ENCODE measurements at regions not wholly inside any gene's neighbourhood (a gene's known extent, or its start where the extent isn't known, plus 50 kb on each side); places are given as distances from the start of the nearest gene placed in this dataset.
"Not testable (repeated sequence)": the region's sequence is repeated elsewhere in the genome, so short reads cannot be mapped to it uniquely, and the experiment has no call there.

GRCh38 chr13:61519214-61519613 is 103.6 kb upstream of the PCDH20 start:
- not testable (repeated sequence) for H4K5ac ChIP-seq (ENCODE audit: low read length); H2BK15ac ChIP-seq (replicated peaks; ENCODE audit: low read depth); H3K4me3 ChIP-seq (ENCODE audit: low read length); H3K18ac ChIP-seq (ENCODE audit: low read length); H3K9ac ChIP-seq (ENCODE audit: low read length); H3K27me3 ChIP-seq (ENCODE audit: insufficient read depth, low read length, poor library complexity); H2BK120ac ChIP-seq (ENCODE audit: low read depth, low read length); H3K56ac ChIP-seq (ENCODE audit: low read length); H3K4me1 ChIP-seq (ENCODE audit: control insufficient read depth, low read depth, low read length); H4K8ac ChIP-seq (ENCODE audit: low read depth, low read length); H3K27ac ChIP-seq (ENCODE audit: low read depth, low read length); H2BK5ac ChIP-seq (ENCODE audit: low read length); H2AK5ac ChIP-seq (ENCODE audit: low read length); H3K4ac ChIP-seq (ENCODE audit: low read depth, low read length); H3K79me2 ChIP-seq (ENCODE audit: control insufficient read depth, insufficient read depth, low read length); H3K4me2 ChIP-seq (ENCODE audit: low read length); DNase-seq; H3K23ac ChIP-seq (ENCODE audit: low read length); H3K79me1 ChIP-seq (ENCODE audit: low read length); H3K36me3 ChIP-seq (ENCODE audit: control insufficient read depth, insufficient read depth, low read length)
- no CpG with 5 or more reads among the region's 5 CpGs for WGBS (ENCODE audit: extremely low coverage, insufficient coverage, low lambda C conversion rate)

GRCh38 chr13:61508936-61509335 is 93.3 kb upstream of the PCDH20 start:
- Histone ChIP-seq H4K8ac (ENCODE audit: low read depth, low read length) (no peak overlapping the region), H3K9ac (ENCODE audit: low read length) (no peak overlapping the region)
- no CpG with 5 or more reads among the region's 2 CpGs for WGBS (ENCODE audit: extremely low coverage, insufficient coverage, low lambda C conversion rate)

DNA sequence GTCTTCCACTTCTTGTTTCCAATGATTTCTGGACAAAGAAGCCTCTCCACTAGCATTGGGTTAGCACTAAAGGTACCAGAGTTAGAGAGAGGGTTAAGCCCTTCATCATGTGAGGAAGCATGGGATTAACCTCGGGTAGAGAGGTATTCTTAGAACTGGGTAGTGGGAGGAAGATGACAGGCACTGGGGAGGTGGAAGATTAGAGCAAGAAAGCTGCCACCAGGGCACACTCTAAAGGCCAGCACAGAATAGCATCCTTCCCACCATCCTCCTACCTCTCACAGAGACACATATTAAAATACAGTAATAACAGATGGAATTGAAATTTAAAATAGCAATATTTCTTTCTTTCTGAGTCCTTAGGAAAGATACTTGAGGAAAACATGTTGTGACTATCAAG is 84.5 kb upstream of the PCDH20 start:
- Histone ChIP-seq H3K36me3 (ENCODE audit: control insufficient read depth, insufficient read depth, low read length) (no peaks in the 10 kb centered on the region), H3K56ac (ENCODE audit: low read length) (no peak overlapping the region), H2BK120ac (ENCODE audit: low read depth, low read length) (no peak overlapping the region), H3K9ac (ENCODE audit: low read length) (no peak overlapping the region), H3K18ac (ENCODE audit: low read length) (no peak overlapping the region), H3K79me2 (ENCODE audit: control insufficient read depth, insufficient read depth, low read length) (no peaks in the 10 kb centered on the region), H2BK15ac (replicated peaks; ENCODE audit: low read depth) (no peak overlapping the region), H3K23ac (ENCODE audit: low read length) (no peak overlapping the region), H3K79me1 (ENCODE audit: low read length) (no peaks in the 10 kb centered on the region), H3K4me3 (ENCODE audit: low read length) (no peak overlapping the region), H3K27ac (ENCODE audit: low read depth, low read length) (no peak overlapping the region), H2AK5ac (ENCODE audit: low read length) (no peak overlapping the region), H3K4me2 (ENCODE audit: low read length) (no peak overlapping the region), H3K4me1 (ENCODE audit: control insufficient read depth, low read depth, low read length) (no peaks in the 10 kb centered on the region), H3K27me3 (ENCODE audit: insufficient read depth, low read length, poor library complexity) (no peaks in the 10 kb centered on the region), H2BK5ac (ENCODE audit: low read length) (no peak overlapping the region), H4K8ac (ENCODE audit: low read depth, low read length) (no peak overlapping the region), H3K4ac (ENCODE audit: low read depth, low read length) (no peak overlapping the region), H4K5ac (ENCODE audit: low read length) (no peak overlapping the region)
- no CpG with 5 or more reads among the region's 1 CpG for WGBS (ENCODE audit: extremely low coverage, insufficient coverage, low lambda C conversion rate)
- no peak for DNase-seq

More at GRCh38 chr13:61508936-61509335, 93.3 kb upstream of the PCDH20 start:
- Histone ChIP-seq H3K4me1 (ENCODE audit: control insufficient read depth, low read depth, low read length) (no peaks in the 10 kb centered on the region), H2BK120ac (ENCODE audit: low read depth, low read length) (no peak overlapping the region), H3K27ac (ENCODE audit: low read depth, low read length) (no peak overlapping the region), H4K5ac (ENCODE audit: low read length) (no peak overlapping the region), H3K4ac (ENCODE audit: low read depth, low read length) (no peak overlapping the region), H3K27me3 (ENCODE audit: insufficient read depth, low read length, poor library complexity) (no peaks in the 10 kb centered on the region), H3K4me2 (ENCODE audit: low read length) (no peak overlapping the region), H3K18ac (ENCODE audit: low read length) (no peak overlapping the region), H3K4me3 (ENCODE audit: low read length) (no peak overlapping the region), H2BK5ac (ENCODE audit: low read length) (no peak overlapping the region), H3K79me2 (ENCODE audit: control insufficient read depth, insufficient read depth, low read length) (no peaks in the 10 kb centered on the region), H3K23ac (ENCODE audit: low read length) (no peak overlapping the region), H3K79me1 (ENCODE audit: low read length) (no peaks in the 10 kb centered on the region), H2AK5ac (ENCODE audit: low read length) (no peak overlapping the region), H3K56ac (ENCODE audit: low read length) (no peak overlapping the region), H3K36me3 (ENCODE audit: control insufficient read depth, insufficient read depth, low read length) (no peaks in the 10 kb centered on the region), H2BK15ac (replicated peaks; ENCODE audit: low read depth) (no peak overlapping the region)
- DNase-seq, result no peak

GRCh38 chr13:61495648-61496047 is 80.0 kb upstream of the PCDH20 start:
- H3K79me2 ChIP-seq (ENCODE audit: control insufficient read depth, insufficient read depth, low read length), result no peaks in the 10 kb centered on the region
- H3K27me3 ChIP-seq (ENCODE audit: insufficient read depth, low read length, poor library complexity), result no peaks in the 10 kb centered on the region
- no CpG with 5 or more reads among the region's 2 CpGs for WGBS (ENCODE audit: extremely low coverage, insufficient coverage, low lambda C conversion rate)
- no peaks in the 10 kb centered on the region for H3K36me3 ChIP-seq (ENCODE audit: control insufficient read depth, insufficient read depth, low read length)
- H2BK120ac ChIP-seq (ENCODE audit: low read depth, low read length), result no peak overlapping the region
- H4K5ac ChIP-seq (ENCODE audit: low read length), result no peak overlapping the region
- no peak for DNase-seq
- no peaks in the 10 kb centered on the region for H3K79me1 ChIP-seq (ENCODE audit: low read length)
- H3K27ac ChIP-seq (ENCODE audit: low read depth, low read length), result no peak overlapping the region
- H3K4me1 ChIP-seq (ENCODE audit: control insufficient read depth, low read depth, low read length), result no peaks in the 10 kb centered on the region
- no peak overlapping the region for H2BK5ac ChIP-seq (ENCODE audit: low read length)
- H3K9ac ChIP-seq (ENCODE audit: low read length), result no peak overlapping the region
- H3K23ac ChIP-seq (ENCODE audit: low read length), result no peak overlapping the region
- H2BK15ac ChIP-seq (replicated peaks; ENCODE audit: low read depth), result no peak overlapping the region
- no peak overlapping the region for H3K4me2 ChIP-seq (ENCODE audit: low read length)
- no peak overlapping the region for H2AK5ac ChIP-seq (ENCODE audit: low read length)
- no peak overlapping the region for H3K4ac ChIP-seq (ENCODE audit: low read depth, low read length)
- H4K8ac ChIP-seq (ENCODE audit: low read depth, low read length), result no peak overlapping the region
- no peak overlapping the region for H3K18ac ChIP-seq (ENCODE audit: low read length)
- H3K56ac ChIP-seq (ENCODE audit: low read length), result no peak overlapping the region
- H3K4me3 ChIP-seq (ENCODE audit: low read length), result no peak overlapping the region

GRCh38 chr13:61493556-61493955 is 77.9 kb upstream of the PCDH20 start:
- not testable (repeated sequence) for H3K79me2 ChIP-seq (ENCODE audit: control insufficient read depth, insufficient read depth, low read length); H3K4me3 ChIP-seq (ENCODE audit: low read length); H3K27ac ChIP-seq (ENCODE audit: low read depth, low read length); H2BK5ac ChIP-seq (ENCODE audit: low read length); H4K5ac ChIP-seq (ENCODE audit: low read length); DNase-seq; H3K18ac ChIP-seq (ENCODE audit: low read length); H2BK15ac ChIP-seq (replicated peaks; ENCODE audit: low read depth); H3K79me1 ChIP-seq (ENCODE audit: low read length); H2AK5ac ChIP-seq (ENCODE audit: low read length); H3K36me3 ChIP-seq (ENCODE audit: control insufficient read depth, insufficient read depth, low read length); H3K27me3 ChIP-seq (ENCODE audit: insufficient read depth, low read length, poor library complexity); H3K9ac ChIP-seq (ENCODE audit: low read length); H3K4me2 ChIP-seq (ENCODE audit: low read length); H2BK120ac ChIP-seq (ENCODE audit: low read depth, low read length); H3K4ac ChIP-seq (ENCODE audit: low read depth, low read length); H3K4me1 ChIP-seq (ENCODE audit: control insufficient read depth, low read depth, low read length); H4K8ac ChIP-seq (ENCODE audit: low read depth, low read length); H3K23ac ChIP-seq (ENCODE audit: low read length); H3K56ac ChIP-seq (ENCODE audit: low read length)
- WGBS (ENCODE audit: extremely low coverage, insufficient coverage, low lambda C conversion rate), result no CpG with 5 or more reads among the region's 15 CpGs

DNA sequence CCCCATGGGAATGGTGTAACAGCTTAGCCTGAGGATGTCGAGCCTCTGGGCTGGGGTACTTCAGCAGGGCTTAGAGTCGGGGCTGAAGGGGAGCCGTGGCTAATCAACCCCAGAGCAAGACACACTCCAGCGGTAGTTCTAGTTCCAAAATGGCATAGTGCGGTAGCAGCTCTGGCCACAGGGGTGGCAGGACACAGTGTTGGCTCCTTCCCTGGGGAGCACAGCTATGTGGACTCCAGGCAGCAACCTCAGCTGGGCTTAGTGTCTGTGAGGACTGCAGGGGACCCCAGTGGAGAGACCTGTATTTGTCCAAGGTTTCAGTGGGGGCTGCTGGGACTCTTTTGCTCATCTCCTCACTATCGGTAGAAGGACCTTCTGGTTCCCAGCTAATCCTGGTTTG is 70.8 kb upstream of the PCDH20 start:
- no peak overlapping the region for H3K18ac ChIP-seq (ENCODE audit: low read length)
- no peak overlapping the region for H2BK120ac ChIP-seq (ENCODE audit: low read depth, low read length)
- no peaks in the 10 kb centered on the region for H3K27me3 ChIP-seq (ENCODE audit: insufficient read depth, low read length, poor library complexity)
- H2AK5ac ChIP-seq (ENCODE audit: low read length), result no peak overlapping the region
- no CpG with 5 or more reads among the region's 6 CpGs for WGBS (ENCODE audit: extremely low coverage, insufficient coverage, low lambda C conversion rate)
- H3K79me1 ChIP-seq (ENCODE audit: low read length), result no peaks in the 10 kb centered on the region
- H3K9ac ChIP-seq (ENCODE audit: low read length), result no peak overlapping the region
- no peak overlapping the region for H3K56ac ChIP-seq (ENCODE audit: low read length)
- DNase-seq, result no peak
- H2BK5ac ChIP-seq (ENCODE audit: low read length), result no peak overlapping the region
- no peak overlapping the region for H4K5ac ChIP-seq (ENCODE audit: low read length)
- no peak overlapping the region for H3K4me2 ChIP-seq (ENCODE audit: low read length)
- no peak overlapping the region for H2BK15ac ChIP-seq (replicated peaks; ENCODE audit: low read depth)
- no peak overlapping the region for H3K4me3 ChIP-seq (ENCODE audit: low read length)
- H3K27ac ChIP-seq (ENCODE audit: low read depth, low read length), result no peak overlapping the region
- no peaks in the 10 kb centered on the region for H3K79me2 ChIP-seq (ENCODE audit: control insufficient read depth, insufficient read depth, low read length)
- no peak overlapping the region for H3K4ac ChIP-seq (ENCODE audit: low read depth, low read length)
- no peaks in the 10 kb centered on the region for H3K36me3 ChIP-seq (ENCODE audit: control insufficient read depth, insufficient read depth, low read length)
- H3K4me1 ChIP-seq (ENCODE audit: control insufficient read depth, low read depth, low read length), result no peaks in the 10 kb centered on the region
- no peak overlapping the region for H3K23ac ChIP-seq (ENCODE audit: low read length)
- no peak overlapping the region for H4K8ac ChIP-seq (ENCODE audit: low read depth, low read length)
